ENCODE measurements at regions not wholly inside any gene's neighbourhood (a gene's known extent, or its start where the extent isn't known, plus 50 kb on each side); places are given as distances from the start of the nearest gene placed in this dataset.
"Not testable (repeated sequence)": the region's sequence is repeated elsewhere in the genome, so short reads cannot be mapped to it uniquely, and the experiment has no call there.

DNA sequence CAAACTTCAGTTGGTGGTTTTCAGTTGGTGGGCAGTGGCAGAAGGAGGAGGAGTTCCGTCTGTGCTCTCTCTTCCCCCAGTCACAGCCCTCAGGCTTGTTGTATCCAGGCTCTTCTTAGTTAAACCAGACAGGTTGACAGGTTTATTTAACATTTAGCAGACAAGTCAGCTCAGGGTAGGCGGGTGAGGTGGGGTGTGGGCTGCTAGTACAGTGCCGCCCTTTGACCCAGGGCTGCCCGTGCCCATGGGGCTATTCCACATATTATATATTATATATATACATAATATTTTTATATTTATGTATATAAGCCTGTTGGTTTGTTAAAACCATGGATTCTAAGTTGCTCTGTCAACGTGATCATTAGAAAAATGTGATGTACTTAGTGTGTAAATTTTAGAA is 1740.6 kb upstream of the DEFB115 start:
- ATAC-seq, H3K4me1 Mint-ChIP-seq, H3K27ac Mint-ChIP-seq, H3K4me3 Mint-ChIP-seq, H3K27me3 Mint-ChIP-seq, H3K36me3 Mint-ChIP-seq, H3K9me3 Mint-ChIP-seq: not testable (repeated sequence)

DNA sequence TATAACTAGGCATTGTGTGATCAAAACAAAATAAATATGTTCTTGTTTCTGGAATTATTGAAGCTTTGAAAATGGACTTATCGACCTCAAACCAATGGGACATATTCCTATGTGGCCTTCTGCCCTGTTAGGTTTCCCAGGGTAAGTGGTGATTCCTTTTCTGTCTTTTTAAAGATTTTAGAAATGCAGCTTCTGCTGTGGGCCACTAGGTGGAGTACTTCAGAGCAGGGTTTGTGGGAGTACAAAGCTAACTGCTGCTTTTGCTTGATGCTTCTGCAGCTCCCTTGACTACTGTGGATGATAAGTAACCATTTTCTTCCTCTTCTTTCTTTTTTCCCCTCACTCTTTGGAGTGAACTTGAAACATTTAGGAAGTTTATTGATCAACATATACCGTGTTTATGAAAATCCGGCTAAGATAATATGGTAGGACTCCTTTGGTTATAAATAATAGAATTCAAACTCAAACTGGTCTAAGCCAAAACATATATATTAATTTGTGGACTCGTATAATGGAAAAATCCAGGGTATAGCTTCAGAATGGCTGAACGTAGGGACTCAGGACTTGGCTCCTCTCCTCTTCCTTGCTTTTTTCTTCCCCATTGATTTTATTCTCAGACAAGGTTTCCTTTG is 1737.7 kb upstream of the DEFB115 start:
- not testable (repeated sequence) for H3K36me3 Mint-ChIP-seq, H3K4me3 Mint-ChIP-seq, ATAC-seq, H3K27ac Mint-ChIP-seq, H3K27me3 Mint-ChIP-seq, H3K4me1 Mint-ChIP-seq, H3K9me3 Mint-ChIP-seq

DNA sequence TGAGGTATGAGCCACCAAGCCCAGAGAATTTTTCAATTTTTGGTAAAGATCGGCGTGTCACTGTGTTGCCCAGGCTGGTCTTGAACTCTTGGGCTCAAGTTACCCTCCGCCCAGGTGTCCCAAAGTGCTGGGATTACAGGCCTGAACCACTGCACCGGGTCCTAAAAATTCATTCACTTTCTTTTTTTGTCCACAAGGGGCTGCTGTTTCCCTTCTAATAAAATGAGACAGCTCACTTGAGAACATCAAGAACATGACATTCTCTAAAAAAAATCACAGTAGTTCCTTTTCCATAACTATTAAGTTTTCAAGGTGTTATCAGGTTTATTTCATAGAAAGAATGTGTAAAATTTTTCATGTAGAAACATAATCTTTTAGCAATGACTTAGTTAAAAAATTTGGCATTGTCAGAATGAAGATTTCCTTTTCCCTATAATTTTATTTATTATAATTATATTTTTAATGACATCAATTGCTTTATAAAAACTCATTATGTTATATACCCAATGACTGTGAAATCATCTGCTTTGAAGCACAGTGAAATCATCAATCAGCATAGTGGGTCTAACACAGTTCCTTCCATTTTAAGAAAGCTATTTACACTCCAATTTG is 1723.8 kb upstream of the DEFB115 start:
- H3K4me1 Mint-ChIP-seq, H3K9me3 Mint-ChIP-seq, H3K27me3 Mint-ChIP-seq, H3K36me3 Mint-ChIP-seq, H3K4me3 Mint-ChIP-seq, ATAC-seq, H3K27ac Mint-ChIP-seq: not testable (repeated sequence)

DNA sequence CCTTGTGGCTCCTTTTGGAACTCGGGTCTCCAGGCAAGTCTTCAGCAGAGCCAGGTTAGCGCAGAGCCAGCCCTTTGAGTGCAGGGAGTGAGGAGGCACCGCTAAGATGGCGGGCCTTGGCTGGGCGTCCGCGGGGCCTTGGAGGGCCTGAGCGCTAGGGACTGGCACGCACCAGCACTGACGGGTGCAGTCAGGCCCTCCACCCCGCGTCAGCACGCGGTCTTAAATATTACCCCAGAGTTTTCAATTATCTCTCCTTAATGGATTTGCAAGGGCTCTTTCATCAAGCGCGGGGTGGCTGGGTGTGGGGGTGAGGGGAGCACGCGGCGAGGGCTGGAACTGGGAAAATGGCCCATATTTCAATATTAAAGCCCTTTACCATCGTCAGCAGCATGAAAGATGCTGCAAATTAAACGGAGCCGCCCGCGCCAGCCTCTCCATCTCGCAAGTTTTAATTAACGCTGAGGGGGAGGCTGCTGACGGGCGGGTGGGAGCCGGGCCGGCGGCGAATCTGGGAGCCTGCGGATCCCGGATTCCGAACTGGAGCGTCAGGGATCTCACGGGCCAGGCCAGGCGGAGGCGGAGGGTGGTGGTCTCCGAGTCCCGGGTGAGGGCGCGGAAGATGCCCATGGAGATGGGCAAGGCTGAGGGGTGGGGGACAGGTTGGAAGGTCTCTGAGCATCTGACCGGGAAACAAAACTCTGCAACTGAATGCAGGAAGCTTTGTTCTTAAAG is 1690.4 kb upstream of the DEFB115 start:
- H3K4me1 Mint-ChIP-seq, H3K27ac Mint-ChIP-seq, H3K36me3 Mint-ChIP-seq, ATAC-seq, H3K27me3 Mint-ChIP-seq, H3K9me3 Mint-ChIP-seq, H3K4me3 Mint-ChIP-seq: not testable (repeated sequence)

DNA sequence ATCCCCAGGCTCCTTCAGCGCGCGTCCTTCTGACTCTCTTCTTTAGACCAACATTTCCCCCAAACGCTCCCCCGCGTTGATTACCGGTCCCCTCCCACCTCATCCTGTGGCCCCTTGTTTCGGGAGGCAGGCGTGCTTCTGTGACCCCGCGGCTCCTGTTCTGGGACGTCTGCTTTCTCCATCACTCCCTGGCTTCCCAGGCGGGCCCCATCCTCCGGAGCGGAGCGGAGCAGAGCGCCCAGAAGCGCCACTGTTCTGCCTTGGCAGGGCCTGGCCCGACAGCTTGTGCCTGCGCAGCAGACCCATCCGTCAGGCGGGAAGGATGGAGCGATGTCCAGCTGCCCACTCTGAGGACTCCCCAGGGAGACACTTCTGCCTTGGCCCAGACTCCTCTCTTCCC is 1689.8 kb upstream of the DEFB115 start:
- not testable (repeated sequence) for H3K9me3 Mint-ChIP-seq, H3K36me3 Mint-ChIP-seq, H3K27ac Mint-ChIP-seq

DNA sequence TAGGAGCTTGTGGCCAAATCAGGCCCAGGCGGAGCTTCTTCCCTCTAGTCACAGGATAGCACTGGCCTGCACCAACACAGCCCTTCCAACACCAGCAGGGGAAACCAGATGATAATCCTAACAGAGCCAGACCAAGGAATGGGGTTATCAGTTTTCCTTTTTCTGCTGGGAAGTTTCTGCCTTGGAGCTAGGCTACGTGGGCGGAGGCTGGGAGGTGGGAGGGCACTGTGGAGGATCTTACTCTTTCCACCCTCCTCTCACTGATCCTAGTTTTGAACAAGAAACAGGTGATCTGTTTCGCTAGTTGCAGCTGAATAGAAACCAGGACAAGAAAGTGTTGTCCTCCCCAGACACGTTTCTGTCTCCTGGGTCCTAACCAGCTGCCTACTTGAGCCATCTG is 1687.3 kb upstream of the DEFB115 start:
- not testable (repeated sequence) for H3K27me3 Mint-ChIP-seq, H3K4me1 Mint-ChIP-seq, H3K27ac Mint-ChIP-seq, H3K4me3 Mint-ChIP-seq, H3K9me3 Mint-ChIP-seq, ATAC-seq, H3K36me3 Mint-ChIP-seq

More for the DNA sequence above, 1689.8 kb upstream of the DEFB115 start:
- not testable (repeated sequence) for H3K27me3 Mint-ChIP-seq, H3K4me3 Mint-ChIP-seq, H3K4me1 Mint-ChIP-seq, ATAC-seq

DNA sequence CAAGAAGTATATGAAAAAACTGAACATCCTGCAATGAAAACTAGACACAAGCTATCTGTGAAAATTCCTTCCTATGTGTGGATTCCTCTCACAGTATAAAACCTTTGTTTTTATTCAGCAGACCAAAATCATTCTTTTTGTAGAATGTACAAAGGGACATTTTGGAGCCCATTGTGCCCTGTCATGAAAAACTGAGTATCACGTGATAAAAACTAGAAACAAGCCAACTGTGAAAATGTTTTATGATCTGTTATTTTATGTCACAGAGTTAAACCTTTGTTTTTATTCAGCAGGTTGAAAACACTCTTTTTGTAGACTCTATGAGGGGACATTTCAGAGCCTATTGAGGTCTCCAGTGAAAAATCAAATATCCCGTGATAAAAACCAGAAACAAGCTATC is 1667.9 kb upstream of the DEFB115 start:
- not testable (repeated sequence) for H3K4me3 Mint-ChIP-seq, ATAC-seq, H3K4me1 Mint-ChIP-seq, H3K27ac Mint-ChIP-seq, H3K27me3 Mint-ChIP-seq, H3K9me3 Mint-ChIP-seq, H3K36me3 Mint-ChIP-seq

DNA sequence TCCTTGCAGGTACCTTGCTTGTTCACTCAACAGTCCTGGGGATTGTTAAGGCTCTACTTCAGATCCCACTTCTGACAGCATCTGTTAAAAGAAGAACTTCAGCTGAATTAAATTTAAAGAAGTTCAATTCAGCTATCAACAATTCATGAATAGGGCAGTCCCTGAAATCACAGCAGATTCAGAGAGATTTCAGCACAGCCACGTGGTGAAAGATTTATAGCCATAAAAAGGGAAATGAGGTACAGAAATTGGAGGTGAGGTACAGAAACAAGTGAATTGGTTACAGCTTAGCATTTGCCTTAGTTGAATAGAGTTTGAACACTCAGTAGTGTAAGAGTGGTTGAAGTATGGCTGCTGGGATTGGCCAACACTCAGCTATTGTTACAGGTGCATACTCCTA is 1653.3 kb upstream of the DEFB115 start:
- H3K9me3 Mint-ChIP-seq, H3K27ac Mint-ChIP-seq, H3K36me3 Mint-ChIP-seq, H3K4me1 Mint-ChIP-seq, H3K4me3 Mint-ChIP-seq, ATAC-seq: not testable (repeated sequence)
- peaks cover 14% of the 10 kb centered on the region for H3K27me3 Mint-ChIP-seq

DNA sequence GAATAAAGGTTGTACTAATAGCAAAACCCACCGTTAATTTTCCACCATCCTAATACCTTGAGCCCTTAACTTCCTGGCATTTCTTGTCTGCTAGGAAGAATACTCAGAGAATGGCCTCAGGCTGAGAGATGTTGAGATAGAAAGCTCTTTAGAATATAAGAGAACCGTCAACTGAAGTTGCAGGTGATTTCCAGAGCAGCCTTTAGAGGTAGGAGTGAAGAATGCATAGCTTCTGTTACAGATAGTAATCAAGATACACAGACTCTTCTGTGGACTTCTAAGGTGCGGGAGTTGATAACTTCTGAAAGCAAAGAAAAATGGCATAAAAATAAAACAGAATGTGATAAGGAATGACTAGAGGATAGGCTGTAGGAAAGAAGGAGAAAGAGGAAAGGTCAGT is 1651.3 kb upstream of the DEFB115 start:
- H3K27me3 Mint-ChIP-seq, result peaks cover 14% of the 10 kb centered on the region

DNA sequence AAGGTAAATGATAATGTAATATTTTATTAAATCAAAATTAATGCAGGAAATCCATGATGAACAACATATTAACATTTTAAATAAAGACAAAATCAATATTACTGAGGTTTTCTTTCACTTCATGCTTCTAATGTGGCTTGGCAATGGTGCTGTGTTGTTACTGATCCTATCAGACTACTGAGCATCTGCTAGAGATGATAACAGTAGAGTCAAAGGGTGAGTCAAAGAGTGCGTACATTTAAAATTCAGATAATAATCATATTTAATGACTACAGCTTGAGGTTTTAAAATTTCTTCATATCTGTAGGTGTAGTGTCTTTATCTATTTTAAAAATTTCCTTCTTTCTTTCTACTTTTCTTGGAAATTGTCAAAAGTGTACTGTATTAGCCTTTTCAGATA is 1628.1 kb upstream of the DEFB115 start:
- H3K4me3 Mint-ChIP-seq, H3K36me3 Mint-ChIP-seq, H3K27me3 Mint-ChIP-seq, ATAC-seq, H3K27ac Mint-ChIP-seq, H3K4me1 Mint-ChIP-seq: not testable (repeated sequence)
- H3K9me3 Mint-ChIP-seq, result peaks cover 14% of the 10 kb centered on the region

More for the DNA sequence above, 1651.3 kb upstream of the DEFB115 start:
- H3K4me3 Mint-ChIP-seq, H3K36me3 Mint-ChIP-seq, ATAC-seq, H3K9me3 Mint-ChIP-seq, H3K4me1 Mint-ChIP-seq, H3K27ac Mint-ChIP-seq: not testable (repeated sequence)
